Muscle layer of duodenum (tissue), 2 donors: ENCODE measurements at regions not wholly inside any gene's neighbourhood (a gene's known extent, or its start where the extent isn't known, plus 50 kb on each side); places are given as distances from the start of the nearest gene placed in this dataset.

Experiments used
- H3K27ac ChIP-seq: one replicate; pipeline ENCODE4 v1.7.0; 2013; ENCODE audit warnings: mild to moderate bottlenecking, low read length
- H3K27me3 ChIP-seq: one replicate; pipeline ENCODE4 v1.7.0; 2013; ENCODE audit warnings: low read depth, mild to moderate bottlenecking, control low read depth, low read length
- H3K36me3 ChIP-seq, 2 donors: one replicate each; pipeline ENCODE4 v1.7.0; 2013; ENCODE audit warnings: low read length in 2 of 2, control low read depth in 1 of 2, mild to moderate bottlenecking in 1 of 2; ENCODE audit not compliant: insufficient read depth in 2 of 2, control insufficient read depth in 1 of 2
- H3K4me1 ChIP-seq, 2 donors: one replicate each; pipeline ENCODE4 v1.7.0; 2013; ENCODE audit warnings: low read length in 2 of 2, mild to moderate bottlenecking in 2 of 2, control low read depth in 1 of 2, moderate library complexity in 1 of 2; ENCODE audit not compliant: insufficient read depth in 2 of 2, control insufficient read depth in 1 of 2
- H3K4me3 ChIP-seq, 2 donors: one replicate each; pipeline ENCODE4 v1.7.0; 2013; ENCODE audit warnings: low read length in 2 of 2, low read depth in 1 of 2, mild to moderate bottlenecking in 1 of 2
- H3K9me3 ChIP-seq, 2 donors: one replicate each; pipeline ENCODE4 v1.7.0; 2013; ENCODE audit warnings: low read length in 2 of 2, control low read depth in 1 of 2, mild to moderate bottlenecking in 1 of 2; ENCODE audit not compliant: control insufficient read depth in 1 of 2
- donor health status: healthy.

- Histone ChIP-seq H3K27me3 (no peaks in the 10 kb centered on the region), H3K27ac (no peak overlapping the region), H3K4me1 (no peaks in the 10 kb centered on the region), H3K4me3 (no peak overlapping the region), H3K9me3 (peaks cover 0 to 3% of the 10 kb centered on the region in 2 donors), H3K36me3 (no peaks in the 10 kb centered on the region)
These were observed 172.9 kb upstream of the MYT1L start for GRCh38 chr2:2503864-2504418.

GRCh38 chr2:2502201-2502549 lies 171.1 kb upstream of the MYT1L start:
- Histone ChIP-seq H3K36me3 (no peaks in the 10 kb centered on the region), H3K4me3 (no peak overlapping the region), H3K27me3 (no peaks in the 10 kb centered on the region), H3K4me1 (no peaks in the 10 kb centered on the region), H3K9me3 (peaks cover 0 to 3% of the 10 kb centered on the region in 2 donors), H3K27ac (no peak overlapping the region)

- Histone ChIP-seq H3K4me3 (no peak overlapping the region), H3K36me3 (no peaks in the 10 kb centered on the region), H3K27me3 (no peaks in the 10 kb centered on the region), H3K4me1 (no peaks in the 10 kb centered on the region), H3K9me3 (peaks cover 0 to 3% of the 10 kb centered on the region in 2 donors), H3K27ac (no peak overlapping the region)
These were observed 170.6 kb upstream of the MYT1L start for GRCh38 chr2:2501454-2502200.

DNA sequence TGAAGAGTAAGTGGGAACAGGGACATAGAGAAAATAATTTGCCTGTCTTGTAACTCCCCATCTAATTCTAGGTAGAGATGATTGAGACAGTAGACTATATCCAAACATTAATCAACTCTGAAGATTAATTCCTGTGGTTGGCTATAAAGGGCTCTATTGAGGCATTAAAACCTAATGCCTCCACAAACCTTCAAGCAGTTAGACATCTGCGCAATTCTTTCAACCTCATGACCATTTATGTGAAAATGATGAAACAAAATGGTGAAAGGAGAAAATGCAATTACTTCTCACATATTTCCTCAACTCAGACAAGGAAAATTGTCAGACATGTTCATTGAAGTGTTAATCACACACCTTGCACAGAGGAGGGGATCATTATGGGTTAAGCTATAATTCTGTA lies 164.5 kb upstream of the MYT1L start:
- Histone ChIP-seq H3K36me3 (no peaks in the 10 kb centered on the region), H3K27ac (no peak overlapping the region), H3K27me3 (no peaks in the 10 kb centered on the region), H3K4me3 (no peak overlapping the region), H3K4me1 (no peaks in the 10 kb centered on the region), H3K9me3 (no peaks in the 10 kb centered on the region)

GRCh38 chr2:2493496-2493895 lies 162.4 kb upstream of the MYT1L start:
- no peak overlapping the region for H3K4me3 ChIP-seq
- no peaks in the 10 kb centered on the region for H3K4me1 ChIP-seq
- H3K9me3 ChIP-seq = no peaks in the 10 kb centered on the region
- H3K36me3 ChIP-seq = no peaks in the 10 kb centered on the region
- no peaks in the 10 kb centered on the region for H3K27me3 ChIP-seq
- H3K27ac ChIP-seq = no peak overlapping the region

DNA sequence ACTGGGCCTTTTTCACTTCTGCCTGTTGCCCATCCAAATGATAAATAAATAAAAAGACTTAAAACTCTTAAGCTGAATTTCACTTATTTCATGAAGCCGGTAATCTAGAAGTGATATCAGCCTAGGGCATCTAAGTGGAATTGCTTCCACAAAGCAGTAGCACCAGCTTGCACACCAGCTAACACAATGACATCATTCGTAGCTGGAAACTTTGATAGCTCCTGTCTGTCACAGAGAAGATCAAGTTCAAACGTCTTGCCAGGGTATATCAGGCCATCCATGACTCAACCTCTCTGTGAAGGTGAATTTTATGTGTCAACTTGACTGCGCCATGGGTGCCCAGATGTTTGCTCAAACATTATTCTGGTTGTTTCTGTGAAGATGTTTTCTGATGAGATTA lies 161.7 kb upstream of the MYT1L start:
- Histone ChIP-seq H3K4me3 (no peak overlapping the region), H3K36me3 (no peaks in the 10 kb centered on the region), H3K9me3 (no peaks in the 10 kb centered on the region), H3K4me1 (no peaks in the 10 kb centered on the region), H3K27me3 (no peaks in the 10 kb centered on the region), H3K27ac (no peak overlapping the region)

- Histone ChIP-seq H3K36me3 (no peaks in the 10 kb centered on the region), H3K4me3 (no peak overlapping the region), H3K27ac (no peak overlapping the region), H3K9me3 (no peaks in the 10 kb centered on the region), H3K27me3 (no peaks in the 10 kb centered on the region), H3K4me1 (no peaks in the 10 kb centered on the region)
These were observed 160.9 kb upstream of the MYT1L start for GRCh38 chr2:2491964-2492363.

- Histone ChIP-seq H3K4me3 (no peak overlapping the region), H3K36me3 (no peaks in the 10 kb centered on the region), H3K27ac (no peak overlapping the region), H3K4me1 (no peaks in the 10 kb centered on the region), H3K9me3 (peaks cover 0 to 2% of the 10 kb centered on the region in 2 donors), H3K27me3 (no peaks in the 10 kb centered on the region)
These were observed 153.2 kb upstream of the MYT1L start for GRCh38 chr2:2484301-2484700.

- Histone ChIP-seq H3K27me3 (no peaks in the 10 kb centered on the region), H3K36me3 (no peaks in the 10 kb centered on the region), H3K27ac (no peak overlapping the region), H3K4me3 (no peak overlapping the region), H3K9me3 (peaks cover 0 to 2% of the 10 kb centered on the region in 2 donors), H3K4me1 (no peaks in the 10 kb centered on the region)
These were observed 151.8 kb upstream of the MYT1L start for GRCh38 chr2:2482851-2483250.

- Histone ChIP-seq H3K4me3 (no peak overlapping the region), H3K27me3 (no peaks in the 10 kb centered on the region), H3K4me1 (no peaks in the 10 kb centered on the region), H3K9me3 (no peaks in the 10 kb centered on the region), H3K27ac (no peak overlapping the region), H3K36me3 (no peaks in the 10 kb centered on the region)
These were observed 141.8 kb upstream of the MYT1L start for GRCh38 chr2:2472881-2473280.

DNA sequence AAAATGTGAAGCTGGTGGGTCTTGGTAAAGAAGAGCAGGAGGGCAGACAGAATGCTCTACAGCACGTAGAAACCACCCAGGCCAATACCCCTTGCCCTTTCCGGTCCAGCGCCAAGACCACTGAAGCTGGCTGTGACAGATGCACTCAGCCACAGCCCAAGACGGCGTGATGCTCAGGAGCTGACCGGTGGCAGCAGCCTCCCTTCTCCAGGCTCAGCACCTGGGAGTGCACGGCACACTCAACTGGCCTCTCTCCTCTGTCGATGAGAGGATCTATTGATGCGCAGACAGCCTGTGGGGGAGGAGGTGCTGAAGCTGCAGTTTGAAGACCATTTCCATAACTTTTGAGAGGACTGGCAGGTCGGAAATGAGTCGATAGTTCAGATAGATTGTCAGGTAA lies 141.0 kb upstream of the MYT1L start:
- no peak overlapping the region for H3K27ac ChIP-seq
- H3K36me3 ChIP-seq = no peaks in the 10 kb centered on the region
- H3K4me1 ChIP-seq = no peaks in the 10 kb centered on the region
- no peaks in the 10 kb centered on the region for H3K9me3 ChIP-seq
- H3K4me3 ChIP-seq = no peak overlapping the region
- no peaks in the 10 kb centered on the region for H3K27me3 ChIP-seq

GRCh38 chr2:2466534-2466933 lies 135.5 kb upstream of the MYT1L start:
- H3K36me3 ChIP-seq = no peaks in the 10 kb centered on the region
- H3K9me3 ChIP-seq = no peaks in the 10 kb centered on the region
- no peaks in the 10 kb centered on the region for H3K27me3 ChIP-seq
- H3K4me3 ChIP-seq = no peak overlapping the region
- no peak overlapping the region for H3K27ac ChIP-seq
- H3K4me1 ChIP-seq = no peaks in the 10 kb centered on the region
